GM21723 (cell line): ENCODE measurements at regions not wholly inside any gene's neighbourhood (a gene's known extent, or its start where the extent isn't known, plus 50 kb on each side); places are given as distances from the start of the nearest gene placed in this dataset.

Experiments used
- ATAC-seq: cut with Tn5 transposase; IDR thresholded peaks from one replicate; pipeline ENCODE4 v1.9.1; 2021; ENCODE audit warnings: mild to moderate bottlenecking, moderate library complexity; ENCODE audit not compliant: unreplicated experiment

GRCh38 chr7:110090110-110090820 is 1000.7 kb upstream of the LRRN3 start:
- ATAC-seq, result no peak

GRCh38 chr7:110095372-110096052 is 995.4 kb upstream of the LRRN3 start:
- no peak for ATAC-seq

DNA sequence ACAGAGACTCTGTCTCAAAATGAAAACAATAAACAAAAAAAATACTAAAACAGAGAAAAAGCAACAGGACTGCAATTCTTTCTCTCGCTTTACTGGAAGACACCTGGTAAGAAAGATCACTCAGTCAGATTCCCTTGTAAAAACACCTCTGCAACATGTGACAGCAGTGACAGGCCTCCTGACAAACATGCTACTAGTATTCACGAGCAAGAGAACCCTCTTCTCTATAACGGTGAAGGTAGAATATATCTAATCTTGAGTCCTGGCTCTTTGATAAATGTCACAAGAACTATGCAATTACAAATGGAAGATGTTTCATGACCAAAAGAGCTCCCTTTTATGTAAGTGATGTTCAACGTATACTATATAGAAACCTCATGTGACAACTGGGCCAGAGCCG is 986.7 kb upstream of the LRRN3 start:
- no peak for ATAC-seq

DNA sequence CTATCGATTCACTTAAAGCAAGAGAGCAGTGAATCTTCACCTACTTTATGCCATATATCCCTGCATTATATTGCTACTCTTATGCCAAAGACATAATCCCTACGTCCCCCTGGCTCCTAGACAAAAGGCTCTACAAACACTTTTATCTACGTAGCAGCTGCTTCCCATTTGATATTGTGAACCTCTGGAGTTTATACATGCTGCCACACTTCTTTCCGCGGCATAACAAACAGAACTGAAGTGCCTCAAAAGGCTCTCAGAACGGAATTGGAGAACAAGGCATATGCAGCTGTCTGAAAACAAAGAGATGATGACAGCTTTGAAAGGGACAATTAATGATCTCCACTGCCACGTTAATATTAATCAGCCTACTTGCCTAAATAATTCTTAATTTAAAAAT is 985.6 kb upstream of the LRRN3 start:
- no peak for ATAC-seq

DNA sequence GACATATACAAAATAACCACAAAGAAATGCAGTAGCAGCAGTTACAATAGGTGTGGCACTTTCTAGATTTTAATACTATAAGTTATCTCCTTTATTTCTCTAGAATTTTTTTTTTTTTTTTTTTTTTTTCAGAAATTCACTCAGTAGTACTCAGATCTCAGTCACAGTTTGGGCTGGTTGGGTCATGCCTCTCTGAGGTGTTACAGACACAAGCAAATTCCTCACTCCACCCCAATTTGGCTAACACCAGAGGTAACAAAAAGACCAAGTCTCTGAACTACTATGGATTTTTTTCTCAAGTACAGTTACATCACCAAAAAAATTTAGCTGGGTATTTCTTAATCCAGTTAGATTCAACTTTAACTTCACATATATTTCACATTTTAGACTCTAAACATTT is 985.1 kb upstream of the LRRN3 start:
- ATAC-seq, result no peak

DNA sequence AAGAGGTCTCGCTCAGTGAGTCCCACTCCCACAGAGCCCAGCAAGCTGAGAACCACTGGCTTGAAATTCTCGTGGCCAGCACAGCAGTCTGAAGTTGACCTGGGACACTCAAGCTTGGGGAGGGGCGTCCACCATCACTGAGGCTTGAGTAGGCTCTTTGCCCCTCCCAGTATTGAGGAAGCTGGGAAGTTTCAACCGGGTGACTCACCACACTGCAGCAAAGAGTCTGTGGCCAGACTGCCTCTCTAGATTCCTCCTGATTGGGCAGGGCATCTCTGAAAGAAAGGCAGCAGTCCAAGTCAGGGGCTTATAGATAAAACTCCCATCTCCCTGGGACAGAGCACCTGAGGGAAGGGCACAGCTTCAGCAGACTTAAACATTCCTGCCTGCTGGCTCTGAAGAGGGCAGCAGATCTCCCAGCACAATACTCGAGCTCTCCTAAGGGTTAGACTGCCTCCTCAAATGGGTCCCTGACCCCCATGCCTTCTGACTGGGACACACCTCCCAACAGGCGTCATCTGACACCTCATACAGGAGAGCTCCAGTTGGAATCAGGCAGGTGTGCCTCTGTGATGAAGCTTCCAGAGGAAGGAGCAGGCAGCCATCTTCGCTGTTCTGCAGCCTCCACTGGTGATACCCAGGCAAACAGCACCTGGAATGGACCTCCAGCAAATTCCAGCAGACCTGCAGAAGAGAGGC is 970.9 kb upstream of the LRRN3 start:
- ATAC-seq, result no peak

DNA sequence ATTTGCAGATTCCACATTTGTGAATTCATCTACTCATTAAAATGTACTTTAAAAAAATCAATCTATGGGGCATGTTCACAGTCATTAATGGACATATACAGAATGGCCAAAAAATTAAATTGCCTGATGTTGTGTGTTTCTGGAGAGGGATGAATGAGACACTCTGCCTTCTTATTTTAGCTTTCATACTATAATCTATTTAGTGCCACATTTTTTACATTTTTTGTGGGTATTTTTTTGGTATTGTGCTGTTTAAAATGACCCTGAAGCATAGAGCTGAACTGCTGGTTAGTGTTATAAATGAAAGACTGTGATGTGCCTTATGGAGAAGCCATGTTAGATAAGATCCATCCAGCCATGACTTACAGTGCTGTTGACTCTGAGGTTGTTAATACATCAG is 961.8 kb upstream of the LRRN3 start:
- no peak for ATAC-seq

DNA sequence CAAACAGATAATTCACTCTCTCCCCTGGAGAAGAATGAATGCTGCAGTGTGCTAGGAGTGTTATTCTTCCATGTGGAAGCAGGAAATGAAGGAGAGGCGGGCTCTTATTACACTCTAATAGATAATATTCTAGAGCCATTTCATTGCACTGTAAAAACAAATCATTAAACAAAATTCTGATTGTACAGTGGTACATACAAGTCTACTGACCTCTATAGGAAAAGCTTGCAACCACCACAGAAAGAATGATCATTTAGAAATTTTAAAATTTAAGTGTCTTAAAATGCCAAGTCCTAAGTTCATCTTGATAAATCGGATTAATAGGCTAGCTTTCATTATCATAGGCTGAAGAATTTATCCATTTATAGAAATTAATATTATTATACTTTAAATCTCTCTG is 960.3 kb upstream of the LRRN3 start:
- no peak for ATAC-seq

GRCh38 chr7:110131344-110131743 is 959.6 kb upstream of the LRRN3 start:
- ATAC-seq, result no peak

DNA sequence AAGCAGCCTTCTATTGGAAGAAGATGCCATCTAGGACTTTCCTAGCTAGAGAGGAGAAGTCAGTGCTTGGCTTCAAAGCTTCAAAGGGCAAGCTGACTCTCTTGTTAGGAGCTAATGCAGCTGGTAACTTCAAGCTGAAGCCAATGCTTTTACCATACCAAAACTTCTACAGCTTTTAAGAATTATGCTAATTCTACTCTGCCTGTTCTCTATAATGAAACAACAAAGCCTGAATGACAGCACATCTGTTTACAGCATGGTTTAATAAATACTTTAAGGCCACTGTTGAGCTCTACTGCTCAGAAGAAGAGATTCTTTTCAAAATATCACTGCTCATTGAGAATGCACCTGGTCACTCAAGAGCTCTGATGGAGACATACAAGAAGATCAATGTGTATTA is 951.9 kb upstream of the LRRN3 start:
- ATAC-seq, result no peak

DNA sequence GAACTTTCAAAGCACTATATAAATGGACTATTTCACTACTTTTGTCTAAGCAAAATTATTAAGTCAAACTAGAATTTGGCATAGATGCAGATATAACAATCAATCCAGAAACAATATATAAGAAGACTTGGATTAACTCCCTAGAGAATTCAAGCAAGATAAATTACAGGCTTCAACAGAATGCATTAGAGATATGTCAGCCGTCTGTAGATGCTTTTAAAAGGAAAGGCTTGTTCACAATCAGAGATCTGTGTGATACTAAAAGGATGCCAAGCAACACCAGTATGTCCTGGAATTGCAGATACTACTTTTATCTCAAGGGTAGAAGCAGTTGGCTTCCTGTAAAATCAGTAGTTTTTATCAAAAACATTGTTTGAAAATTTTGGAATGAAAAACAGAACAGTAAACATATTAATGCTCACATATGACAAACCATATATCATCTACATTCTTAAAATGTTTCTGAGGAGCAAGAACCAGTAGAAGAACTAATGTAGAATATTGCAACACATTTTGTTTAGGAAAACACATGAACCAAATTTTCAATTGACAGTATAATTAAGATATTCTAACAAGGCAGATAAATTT is 947.9 kb upstream of the LRRN3 start:
- ATAC-seq, result no peak

- no peak for ATAC-seq
Observed at GRCh38 chr7:110144599-110144998, 946.3 kb upstream of the LRRN3 start.

DNA sequence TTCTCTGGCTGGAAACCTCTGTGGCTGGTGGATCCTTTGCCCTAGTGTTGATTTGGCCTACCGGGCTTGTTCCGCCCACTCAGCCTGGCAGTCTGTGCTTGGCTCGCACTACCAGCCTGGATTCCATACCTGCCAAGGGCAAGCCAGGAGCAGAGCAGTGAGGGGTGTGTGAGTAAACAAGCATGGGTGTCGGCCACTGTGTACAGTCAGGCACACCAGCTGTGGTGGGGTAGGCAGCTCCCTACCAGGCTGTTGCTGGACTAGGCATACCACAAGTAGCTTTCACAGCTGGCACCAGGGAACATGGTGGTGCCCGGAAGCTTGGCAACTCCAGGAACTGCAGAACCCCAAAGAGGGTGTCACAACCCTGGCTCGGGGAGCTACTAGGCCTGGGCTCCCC is 942.9 kb upstream of the LRRN3 start:
- ATAC-seq, result no peak

DNA sequence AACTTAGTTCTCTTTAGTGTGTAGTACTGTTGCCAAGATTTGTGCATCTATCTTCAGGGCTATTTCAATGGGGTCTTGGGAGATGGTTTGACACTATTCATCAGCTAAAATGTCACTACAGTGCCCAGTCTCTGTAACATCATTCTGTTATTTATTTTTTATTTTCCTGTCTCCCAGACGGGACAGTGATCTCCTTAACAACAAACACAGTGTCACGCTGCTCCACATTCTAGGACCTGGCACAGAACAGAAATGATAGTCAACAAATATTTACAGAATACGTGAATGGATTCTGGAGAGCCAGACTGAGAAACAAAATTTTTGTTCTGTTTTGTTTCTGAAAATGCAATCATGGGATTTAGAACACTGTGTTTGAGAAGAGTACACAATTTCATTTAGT is 937.7 kb upstream of the LRRN3 start:
- no peak for ATAC-seq

- ATAC-seq, result no peak
Observed at GRCh38 chr7:110156511-110156910, 934.4 kb upstream of the LRRN3 start.

DNA sequence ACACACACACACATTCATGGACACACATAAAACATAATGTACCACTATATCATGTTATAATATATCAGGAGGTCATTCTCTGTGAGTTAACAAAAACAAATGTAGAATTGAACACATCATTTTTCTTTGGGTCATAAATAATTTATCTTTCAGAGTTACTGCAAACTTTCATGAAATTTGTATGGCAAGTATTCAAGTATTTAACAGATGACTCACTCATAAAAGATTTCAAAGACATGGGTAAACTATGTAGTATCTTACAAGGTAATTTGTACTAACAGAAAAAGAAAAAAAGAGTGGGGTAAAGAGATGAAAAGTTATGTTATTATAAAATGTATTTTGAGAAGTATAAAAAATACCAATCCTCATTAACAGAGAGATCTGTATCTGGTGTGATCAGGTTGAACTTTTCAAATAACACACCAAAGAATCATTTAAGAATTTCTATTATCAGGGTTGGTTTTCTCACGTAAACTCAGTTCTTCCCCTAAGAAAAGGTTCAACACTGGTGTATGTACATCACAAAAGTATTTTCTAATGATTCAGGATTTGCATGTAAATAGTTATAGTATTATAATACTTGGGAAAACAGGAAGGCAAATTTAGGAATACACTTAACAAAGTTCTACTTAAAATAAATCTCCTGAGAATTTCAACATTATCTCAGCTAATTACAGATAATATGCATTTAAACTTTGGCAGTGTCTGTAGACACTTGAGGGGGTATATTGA is 933.1 kb upstream of the LRRN3 start:
- ATAC-seq, result no peak

DNA sequence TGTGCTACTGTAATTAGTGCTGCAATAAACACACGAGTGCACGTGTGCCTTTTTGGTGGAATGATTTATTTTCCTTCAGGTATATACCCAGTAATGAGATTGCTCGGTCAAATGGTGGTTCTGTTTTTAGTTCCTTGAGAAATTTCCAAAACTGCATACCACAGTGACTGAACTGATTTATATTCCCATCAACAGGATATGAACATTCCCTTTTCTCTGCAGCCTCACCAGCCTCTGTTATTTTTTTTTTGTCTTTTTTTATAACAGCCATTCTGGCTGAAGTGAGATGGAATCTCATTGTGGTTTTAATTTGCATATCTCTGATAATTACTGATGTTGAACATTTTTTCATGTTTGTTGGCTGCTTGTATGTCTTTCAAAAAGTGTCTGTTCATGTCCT is 922.9 kb upstream of the LRRN3 start:
- no peak for ATAC-seq

DNA sequence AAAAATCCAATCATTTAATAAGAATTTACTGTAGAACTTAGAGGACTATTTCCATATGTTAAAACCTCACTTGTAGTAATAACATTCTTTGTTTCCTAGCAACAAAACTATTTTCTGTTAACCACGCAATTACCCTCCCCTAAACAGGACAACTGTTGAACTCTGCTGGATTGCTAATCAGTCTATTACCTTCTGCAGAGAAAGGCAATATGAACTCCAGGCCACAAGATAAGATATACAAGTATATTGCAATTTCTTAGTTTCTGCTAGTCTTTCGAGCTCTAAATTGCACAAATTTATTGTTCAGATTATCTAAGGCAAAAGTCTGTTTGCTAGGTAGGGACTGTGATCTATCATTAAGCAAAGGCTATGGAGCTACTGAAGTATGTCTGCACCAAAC is 920.1 kb upstream of the LRRN3 start:
- ATAC-seq, result no peak

DNA sequence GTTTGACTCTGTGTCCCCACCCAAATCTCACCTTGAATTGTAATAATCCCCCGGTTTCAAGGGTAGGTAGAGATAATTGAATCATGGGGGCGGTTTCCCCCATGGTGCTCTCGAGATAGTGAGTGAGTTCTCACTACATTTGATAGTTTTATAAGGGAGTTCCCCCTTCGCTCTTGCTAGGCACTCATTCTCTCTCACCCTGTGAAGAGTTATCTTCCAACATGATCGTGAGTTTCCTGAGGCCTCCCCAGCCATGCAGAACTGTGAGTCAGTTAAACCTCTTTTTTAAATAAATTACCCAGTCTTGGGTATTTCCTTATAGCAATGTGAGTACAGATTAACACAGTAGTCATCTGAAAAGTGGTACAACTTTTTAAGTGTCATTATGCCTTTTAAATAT is 913.5 kb upstream of the LRRN3 start:
- ATAC-seq, result no peak

- no peak for ATAC-seq
Observed at GRCh38 chr7:110179037-110179436, 911.9 kb upstream of the LRRN3 start.

DNA sequence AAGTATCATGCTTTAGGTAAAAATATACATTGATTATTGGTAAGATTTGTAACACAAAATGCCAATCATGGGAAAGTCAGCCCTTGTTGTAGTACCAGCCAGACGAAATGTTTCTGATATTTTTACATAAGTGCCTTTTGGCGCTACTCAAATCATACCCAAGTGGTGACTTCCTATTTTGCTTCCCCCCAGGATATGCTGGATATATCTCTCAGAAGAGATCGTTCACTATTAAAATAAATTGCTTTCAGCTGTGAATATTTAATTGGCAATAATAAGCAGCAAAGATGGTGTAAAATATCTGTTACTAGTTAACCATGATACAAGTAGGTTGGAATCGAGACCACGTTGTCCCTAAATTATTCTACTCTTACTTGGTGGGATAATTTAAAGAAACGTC is 909.2 kb upstream of the LRRN3 start:
- ATAC-seq, result no peak
